DMS114 treated with DMSO at 0.1 percent for 48 hours (cell line): ENCODE measurements at regions not wholly inside any gene's neighbourhood (a gene's known extent, or its start where the extent isn't known, plus 50 kb on each side); places are given as distances from the start of the nearest gene placed in this dataset.
A peak's percentile ranks its signal among the peaks of the same experiment; 100 is the strongest.

ENCODE experiments used
- DNase-seq: peaks from one replicate; lab custom pipeline; 2025; ENCODE audit not compliant: unreplicated experiment; lab: John Stamatoyannopoulos, UW

DNA sequence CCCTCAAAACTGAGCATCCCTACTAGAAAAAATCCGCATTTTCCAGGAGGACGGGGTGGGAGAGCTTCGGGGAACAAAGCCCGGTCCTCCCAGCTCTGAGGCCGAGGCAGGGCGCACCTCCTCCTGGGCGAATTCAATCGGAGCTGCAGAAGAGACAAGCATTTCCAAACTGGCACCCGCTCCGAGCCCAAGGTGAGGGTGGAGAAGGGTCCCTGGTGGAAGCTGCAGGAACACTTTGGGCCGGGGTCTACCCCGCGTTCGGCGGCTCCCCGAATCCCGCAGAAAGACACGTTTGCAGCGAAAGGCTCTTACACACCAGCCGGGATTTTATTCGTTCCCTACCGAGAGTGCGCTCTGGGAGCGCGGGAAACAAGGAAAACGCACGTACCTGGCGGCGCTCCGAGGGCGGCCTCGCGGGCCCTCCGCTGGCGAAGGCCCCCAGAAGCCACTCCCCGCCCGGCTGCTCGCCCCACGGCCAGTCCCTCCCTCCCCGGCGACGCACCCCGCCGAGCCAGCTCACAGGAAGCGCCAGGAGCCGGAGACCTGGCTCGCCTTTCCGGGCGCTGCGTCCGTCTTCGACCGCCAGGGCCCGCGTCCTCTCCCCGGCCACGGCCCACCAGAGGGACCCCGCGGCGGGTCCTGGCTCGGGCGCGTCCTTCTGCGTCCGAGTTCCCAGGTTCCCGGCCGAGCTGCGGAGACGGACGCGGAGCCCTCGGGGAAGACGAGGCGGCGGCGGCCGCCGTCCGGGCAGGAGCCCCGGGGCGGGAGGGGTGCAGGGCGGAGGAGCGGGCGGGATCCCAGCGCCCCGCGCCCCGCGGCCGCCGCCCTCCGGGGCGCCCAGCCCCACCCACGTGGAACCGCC is 49.8 kb upstream of the BAHCC1 start:
- DNase-seq, result peak; percentile 38
